ENCODE measurements at regions not wholly inside any gene's neighbourhood (a gene's known extent, or its start where the extent isn't known, plus 50 kb on each side); places are given as distances from the start of the nearest gene placed in this dataset.
"Not testable (repeated sequence)": the region's sequence is repeated elsewhere in the genome, so short reads cannot be mapped to it uniquely, and the experiment has no call there.

DNA sequence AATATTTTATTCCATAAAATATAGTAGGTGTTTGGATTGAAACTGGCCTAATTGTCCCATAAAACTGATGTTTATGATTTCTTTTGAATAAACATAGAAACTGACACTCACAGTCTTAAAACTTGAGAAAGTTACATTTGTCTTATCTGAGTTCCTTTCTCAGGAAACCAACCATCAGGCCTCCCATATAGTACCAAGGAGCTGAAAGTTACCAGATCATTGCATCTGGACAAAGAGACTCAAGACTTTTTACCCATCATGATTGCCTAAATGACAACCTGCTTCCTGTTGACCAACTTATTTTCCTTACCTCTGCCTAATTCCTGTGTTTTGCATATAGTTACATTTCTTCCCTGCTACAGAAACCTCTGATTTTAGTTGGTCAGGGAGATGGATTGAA lies 137.0 kb upstream of the XPO1 start:
- DNase-seq (ENCODE audit: low read depth) = no peak

GRCh38 chr2:61671561-61672315 lies 133.6 kb upstream of the XPO1 start:
- peak; percentile 32 for DNase-seq (ENCODE audit: low read depth)

- peak; percentile 64 for DNase-seq (ENCODE audit: low read depth)
Measured at GRCh38 chr2:61670591-61671501, 132.7 kb upstream of the XPO1 start.

DNA sequence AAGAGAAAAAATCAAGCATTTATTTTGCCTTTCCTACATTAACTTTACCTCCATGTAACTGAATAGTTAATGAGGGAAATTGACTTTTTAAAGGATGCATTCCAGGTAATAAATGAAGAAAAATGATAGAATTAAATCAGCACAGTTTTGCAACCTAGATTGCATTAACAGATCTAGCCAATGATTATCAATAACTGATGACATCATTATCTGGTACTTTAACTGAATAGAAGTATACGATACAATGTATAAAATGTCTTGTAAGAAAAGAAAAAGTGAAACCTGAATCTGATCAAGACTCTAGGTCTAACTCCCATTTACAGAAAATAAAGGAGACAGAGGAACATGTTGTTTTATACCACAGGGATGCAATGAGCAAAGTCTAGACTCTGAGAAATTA lies 126.0 kb upstream of the XPO1 start:
- DNase-seq (ENCODE audit: low read depth) = no peak

- no peak for DNase-seq (ENCODE audit: low read depth)
Measured at GRCh38 chr2:61662990-61663389, 124.8 kb upstream of the XPO1 start.

GRCh38 chr2:61660511-61661388 lies 122.6 kb upstream of the XPO1 start:
- DNase-seq (ENCODE audit: low read depth) = no peak

DNA sequence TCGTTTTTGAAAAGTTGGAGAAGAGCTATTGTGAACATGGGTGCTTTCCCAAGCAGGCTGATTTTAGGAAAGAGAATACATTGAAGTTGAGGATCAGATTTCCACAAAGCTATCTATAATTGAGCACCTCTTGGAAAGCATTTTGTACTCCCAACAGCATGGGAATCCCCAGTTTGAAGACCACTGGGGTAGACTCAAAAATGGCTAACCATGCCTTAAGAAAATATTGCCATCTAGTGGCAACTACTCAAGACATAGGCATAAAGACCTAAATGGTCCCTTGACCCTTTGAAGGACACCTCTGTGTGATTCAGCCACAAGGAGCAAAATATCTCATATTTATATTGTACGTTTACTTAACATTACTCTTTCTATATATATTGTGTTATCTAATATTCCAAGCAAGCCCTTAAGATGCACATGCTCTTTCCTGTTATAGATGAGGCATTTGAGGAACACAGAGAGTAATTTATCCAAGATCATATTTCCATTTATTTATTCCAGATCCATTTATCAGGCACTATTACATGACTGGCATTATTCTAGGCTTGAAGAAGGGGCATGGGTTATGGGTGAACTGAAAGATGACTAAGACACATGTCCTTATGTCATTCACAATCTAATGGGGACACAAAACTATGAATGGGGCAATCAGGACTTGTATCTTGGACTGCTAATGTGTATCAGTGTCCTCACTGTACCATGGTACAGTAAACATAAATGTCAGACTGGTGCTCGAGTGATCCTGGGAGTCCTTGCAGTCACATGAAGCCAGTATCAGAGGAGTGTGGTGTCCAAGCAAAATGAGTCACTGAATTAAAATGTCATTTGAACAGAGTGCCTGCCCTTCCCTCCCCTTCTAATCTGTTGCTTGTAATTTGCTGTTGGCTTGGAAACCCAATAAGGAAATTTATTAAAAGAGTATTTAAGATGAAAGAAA lies 121.0 kb upstream of the XPO1 start:
- DNase-seq (ENCODE audit: low read depth) = peak; percentile 43

DNA sequence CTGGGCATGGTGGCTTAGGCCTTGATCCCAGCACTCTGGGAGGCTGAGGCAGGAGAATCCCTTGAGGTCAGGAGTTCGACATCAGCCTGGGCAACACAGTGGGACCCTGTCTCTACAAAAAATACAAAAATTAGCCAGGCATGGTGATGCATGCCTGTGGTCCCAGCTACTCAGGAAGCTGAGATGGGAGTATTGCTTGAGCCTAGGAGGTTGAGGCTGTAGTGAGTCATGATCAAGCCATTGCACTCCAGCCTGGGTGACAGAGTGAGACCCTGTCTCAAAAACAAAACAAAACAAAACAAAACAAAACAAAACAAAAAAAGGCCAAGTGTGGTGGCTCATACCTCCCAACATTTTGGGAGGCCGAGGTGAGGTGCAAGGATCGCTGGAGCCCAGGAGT lies 111.8 kb upstream of the XPO1 start:
- not testable (repeated sequence) for DNase-seq (ENCODE audit: low read depth)

GRCh38 chr2:61649021-61649420 lies 110.9 kb upstream of the XPO1 start:
- no peak for DNase-seq (ENCODE audit: low read depth)

- peak; percentile 46 for DNase-seq (ENCODE audit: low read depth)
Measured at GRCh38 chr2:61647044-61647443, 108.9 kb upstream of the XPO1 start.

DNA sequence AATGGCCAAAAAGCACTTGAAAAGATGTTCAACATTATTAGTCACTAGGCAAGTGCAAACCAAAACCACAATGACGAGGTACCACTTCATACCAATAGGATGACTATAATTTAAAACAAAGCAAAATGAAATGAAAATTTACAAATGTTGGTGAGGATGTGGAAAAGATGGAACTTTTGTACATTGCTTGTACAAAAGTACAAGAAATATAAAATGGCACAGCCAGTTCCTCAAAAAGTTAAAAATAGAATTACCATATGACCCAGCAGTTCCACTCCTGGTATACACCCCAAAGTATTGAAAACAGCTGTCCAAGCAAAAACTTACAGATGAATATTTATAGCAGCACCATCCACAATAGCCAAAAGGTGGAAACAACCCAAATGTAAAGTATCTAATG lies 107.8 kb upstream of the XPO1 start:
- peak; percentile 81 for DNase-seq (ENCODE audit: low read depth)

- not testable (repeated sequence) for DNase-seq (ENCODE audit: low read depth)
Measured at GRCh38 chr2:61643153-61643552, 105.0 kb upstream of the XPO1 start.

- no peak for DNase-seq (ENCODE audit: low read depth)
Measured at GRCh38 chr2:61640406-61640805, 102.2 kb upstream of the XPO1 start.

- no peak for DNase-seq (ENCODE audit: low read depth)
Measured at GRCh38 chr2:61639721-61640120, 101.6 kb upstream of the XPO1 start.

GRCh38 chr2:61636686-61637085 lies 98.5 kb upstream of the XPO1 start:
- no peak for DNase-seq (ENCODE audit: low read depth)

- no peak for DNase-seq (ENCODE audit: low read depth)
Measured at GRCh38 chr2:61634512-61634911, 96.4 kb upstream of the XPO1 start.

GRCh38 chr2:61633250-61633649 lies 95.1 kb upstream of the XPO1 start:
- no peak for DNase-seq (ENCODE audit: low read depth)

- peak; percentile 3 for DNase-seq (ENCODE audit: low read depth)
Measured at GRCh38 chr2:61632276-61633169, 94.4 kb upstream of the XPO1 start.

- DNase-seq (ENCODE audit: low read depth) = no peak
Measured at GRCh38 chr2:61631321-61631720, 93.2 kb upstream of the XPO1 start.

DNA sequence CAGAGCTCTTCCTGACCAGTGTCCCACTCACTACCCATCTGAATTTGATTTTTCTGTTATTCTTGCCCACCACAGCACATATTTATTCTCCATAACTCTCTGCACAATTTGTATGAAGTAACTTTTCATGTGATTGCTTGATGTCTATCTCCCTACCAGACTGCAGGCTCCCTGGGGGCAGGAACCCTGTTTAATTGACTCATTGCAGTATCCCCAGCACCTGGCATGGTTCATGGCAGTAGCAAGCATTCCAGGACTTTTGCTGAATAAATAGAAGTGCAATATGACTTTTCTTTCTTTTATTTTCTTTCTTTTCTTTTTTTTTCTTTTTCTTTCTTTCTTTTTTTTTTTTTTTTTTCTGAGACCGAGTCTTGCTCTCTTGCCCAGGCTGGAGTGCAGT lies 88.7 kb upstream of the XPO1 start:
- no peak for DNase-seq (ENCODE audit: low read depth)

Measured in fibroblast of gingiva (primary cell).